Mesenchymal stem cell (in vitro differentiated cells and primary cell): ENCODE measurements at regions not wholly inside any gene's neighbourhood (a gene's known extent, or its start where the extent isn't known, plus 50 kb on each side); places are given as distances from the start of the nearest gene placed in this dataset.

Experiments used
- DNase-seq: peaks from one replicate; pipeline ENCODE4 v3.0.0-alpha.2; 2013
- H2AFZ ChIP-seq: one replicate; pipeline ENCODE4 v1.6.1; 2013; ENCODE audit warnings: low read depth, mild to moderate bottlenecking, control low read depth, inconsistent platforms, low read length, moderate library complexity
- H2AK5ac ChIP-seq: 2 replicates; pipeline ENCODE4 v1.6.1; 2013; ENCODE audit warnings: low read length, moderate library complexity, mild to moderate bottlenecking, inconsistent platforms; ENCODE audit not compliant: severe bottlenecking
- H2BK120ac ChIP-seq: one replicate; pipeline ENCODE4 v1.6.1; 2013; ENCODE audit warnings: low read depth, mild to moderate bottlenecking, inconsistent platforms, low read length, moderate library complexity
- H2BK12ac ChIP-seq, 2 experiments: one replicate each; pipeline ENCODE4 v1.6.1; 2013; ENCODE audit warnings: inconsistent platforms in 2 of 2, low read length in 2 of 2, mild to moderate bottlenecking in 2 of 2, moderate library complexity in 2 of 2, control low read depth in 1 of 2
- H2BK15ac ChIP-seq: one replicate; pipeline ENCODE4 v1.6.1; 2013; ENCODE audit warnings: mild to moderate bottlenecking, low read depth, inconsistent platforms; ENCODE audit not compliant: poor library complexity, severe bottlenecking
- H2BK5ac ChIP-seq: 2 replicates; pipeline ENCODE4 v1.6.1; 2013; ENCODE audit warnings: low read depth, mild to moderate bottlenecking, low read length, control low read depth, inconsistent platforms; ENCODE audit not compliant: poor library complexity, severe bottlenecking
- H3K14ac ChIP-seq, 2 experiments: one replicate each; pipeline ENCODE4 v1.6.1; 2013; ENCODE audit warnings: inconsistent platforms in 2 of 2, low read length in 2 of 2, control low read depth in 1 of 2, mild to moderate bottlenecking in 1 of 2, moderate library complexity in 1 of 2
- H3K18ac ChIP-seq, 2 experiments: one replicate each; pipeline ENCODE4 v1.6.1; 2013; ENCODE audit warnings: inconsistent platforms in 2 of 2, low read length in 2 of 2, control low read depth in 1 of 2, low read depth in 1 of 2, mild to moderate bottlenecking in 1 of 2
- H3K23ac ChIP-seq, 2 experiments: one replicate each; pipeline ENCODE4 v1.6.1; 2013; ENCODE audit warnings: inconsistent platforms in 2 of 2, low read length in 2 of 2, mild to moderate bottlenecking in 2 of 2, moderate library complexity in 2 of 2, control low read depth in 1 of 2
- H3K27ac ChIP-seq: 2 replicates; pipeline ENCODE4 v1.5.1; 2013; ENCODE audit warnings: mild to moderate bottlenecking, moderate library complexity, low read length, control low read depth, inconsistent platforms; ENCODE audit not compliant: poor library complexity, severe bottlenecking
- H3K27me3 ChIP-seq, 2 experiments: 2 replicates each; pipeline versions ENCODE4 v1.6.1 to v1.7.0; 2013; ENCODE audit warnings: low read length in 2 of 2, mild to moderate bottlenecking in 2 of 2, moderate library complexity in 2 of 2, control low read depth in 1 of 2, inconsistent platforms in 1 of 2; ENCODE audit not compliant: control insufficient read depth in 1 of 2, insufficient read depth in 1 of 2
- H3K36me3 ChIP-seq, 2 experiments: 2 replicates each; pipeline versions ENCODE4 v1.6.1 to v1.7.0; 2013; ENCODE audit warnings: low read length in 2 of 2, control low read depth in 1 of 2, inconsistent platforms in 1 of 2, low read depth in 1 of 2, mild to moderate bottlenecking in 1 of 2; ENCODE audit not compliant: insufficient read depth in 2 of 2, control insufficient read depth in 1 of 2
- H3K4ac ChIP-seq, 2 experiments: one replicate each; pipeline ENCODE4 v1.6.1; 2013; ENCODE audit warnings: inconsistent platforms in 2 of 2, low read length in 2 of 2, mild to moderate bottlenecking in 2 of 2, moderate library complexity in 2 of 2, control low read depth in 1 of 2, low read depth in 1 of 2
- H3K4me1 ChIP-seq: 2 replicates; pipeline ENCODE4 v1.6.1; 2013; ENCODE audit warnings: low read depth, low read length, control low read depth; ENCODE audit not compliant: control insufficient read depth, insufficient read depth
- H3K4me2 ChIP-seq: 2 replicates; pipeline ENCODE4 v1.6.1; 2013; ENCODE audit warnings: low read length, mild to moderate bottlenecking, inconsistent platforms; ENCODE audit not compliant: poor library complexity, severe bottlenecking
- H3K4me3 ChIP-seq, 2 experiments: 2 replicates each; pipeline versions ENCODE4 v1.5.1 to v1.7.0; 2013; ENCODE audit warnings: low read length in 2 of 2, mild to moderate bottlenecking in 2 of 2, control low read depth in 1 of 2, low read depth in 1 of 2; ENCODE audit not compliant: insufficient read depth in 1 of 2
- H3K79me1 ChIP-seq: replicated peaks from 2 replicates; pipeline ENCODE4 v1.6.1; 2013; ENCODE audit warnings: mild to moderate bottlenecking, control low read depth, low read length, inconsistent platforms; ENCODE audit not compliant: poor library complexity, severe bottlenecking
- H3K9ac ChIP-seq: 2 replicates; pipeline ENCODE4 v1.7.0; 2013; ENCODE audit warnings: mild to moderate bottlenecking, low read length, moderate library complexity
- H3K9me3 ChIP-seq: 2 replicates; pipeline ENCODE4 v1.7.0; 2013; ENCODE audit warnings: mild to moderate bottlenecking, low read length; ENCODE audit not compliant: control insufficient read depth
- H4K8ac ChIP-seq: one replicate; pipeline ENCODE4 v1.6.1; 2013; ENCODE audit warnings: inconsistent platforms, mild to moderate bottlenecking, low read length, moderate library complexity
- H4K91ac ChIP-seq: one replicate; pipeline ENCODE4 v1.6.1; 2013; ENCODE audit warnings: mild to moderate bottlenecking, low read length, inconsistent platforms
- WGBS: methylation state at CpG from one replicate; pipeline ENCODE4 v1.1.7; 2013; ENCODE audit warnings: mixed read lengths; 5-methylcytosine and 5-hydroxymethylcytosine counted together

DNA sequence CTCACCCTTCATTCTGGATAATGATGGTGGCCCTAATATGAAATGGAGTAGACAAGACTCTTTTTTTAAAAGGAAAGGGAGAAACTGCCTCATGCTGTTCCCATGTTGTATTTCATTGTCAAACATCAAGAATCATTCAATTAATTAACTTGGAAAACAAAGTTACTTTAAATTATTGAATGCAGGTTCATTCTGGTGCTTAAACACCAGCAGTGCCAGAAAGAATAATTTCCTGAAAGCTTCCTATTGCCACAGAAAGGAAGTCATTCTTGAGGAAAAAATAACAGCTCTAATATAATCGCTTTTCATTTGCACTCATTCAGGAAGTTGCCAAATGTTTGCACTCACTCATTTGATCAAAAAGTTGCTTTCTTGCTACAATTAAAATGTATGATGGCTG is 497.1 kb upstream of the CDH11 start:
- no peak overlapping the region for H3K4me2 ChIP-seq
- no peak overlapping the region for H4K8ac ChIP-seq
- no peak overlapping the region for H3K4me3 ChIP-seq
- H2BK120ac ChIP-seq, result no peak overlapping the region
- H3K36me3 ChIP-seq, result no peaks in the 10 kb centered on the region
- H3K9ac ChIP-seq, result no peak overlapping the region
- no peak overlapping the region for H2AFZ ChIP-seq
- H3K23ac ChIP-seq, result no peak overlapping the region
- no peak overlapping the region for H3K18ac ChIP-seq
- H2BK5ac ChIP-seq, result no peak overlapping the region
- H2BK15ac ChIP-seq, result no peak overlapping the region
- H3K9me3 ChIP-seq, result no peaks in the 10 kb centered on the region
- no peak for DNase-seq
- no peak overlapping the region for H3K27ac ChIP-seq
- no peaks in the 10 kb centered on the region for H3K79me1 ChIP-seq
- no peaks in the 10 kb centered on the region for H3K4me1 ChIP-seq
- no peak overlapping the region for H2BK12ac ChIP-seq
- H2AK5ac ChIP-seq, result no peak overlapping the region
- H3K14ac ChIP-seq, result no peak overlapping the region
- WGBS, result 57% methylated on average over 1 of the region's 1 CpG
- H4K91ac ChIP-seq, result no peak overlapping the region
- H3K27me3 ChIP-seq, result peaks cover 0 to 11% of the 10 kb centered on the region in 2 experiments
- no peak overlapping the region for H3K4ac ChIP-seq

DNA sequence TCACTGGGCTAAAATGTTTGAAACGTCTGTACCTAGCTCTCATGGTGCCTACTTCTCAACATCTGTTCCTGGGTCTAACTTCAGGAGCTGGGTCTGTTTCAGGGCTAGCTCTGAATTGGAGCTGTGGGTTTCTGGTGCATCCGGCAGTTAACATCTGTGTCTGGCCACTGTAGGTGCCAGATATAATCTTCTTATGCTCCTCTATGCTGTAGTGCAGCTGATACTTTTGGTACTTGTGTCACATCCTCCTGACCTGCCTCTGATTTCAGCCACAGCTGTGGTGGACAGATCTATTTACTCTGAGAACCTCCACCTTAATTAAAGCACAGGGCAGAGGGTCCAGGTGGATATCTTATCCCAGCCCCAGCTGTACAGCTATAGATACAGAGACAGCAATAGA is 496.5 kb upstream of the CDH11 start:
- no peak for DNase-seq
- H3K9ac ChIP-seq, result no peak overlapping the region
- H2AFZ ChIP-seq, result no peak overlapping the region
- H2BK12ac ChIP-seq, result no peak overlapping the region
- 94% methylated on average over 2 of the region's 2 CpGs for WGBS
- H3K4me2 ChIP-seq, result no peak overlapping the region
- no peak overlapping the region for H4K8ac ChIP-seq
- no peaks in the 10 kb centered on the region for H3K4me1 ChIP-seq
- no peak overlapping the region for H2BK5ac ChIP-seq
- no peak overlapping the region for H3K4me3 ChIP-seq
- H2BK120ac ChIP-seq, result no peak overlapping the region
- no peak overlapping the region for H4K91ac ChIP-seq
- H3K18ac ChIP-seq, result no peak overlapping the region
- H2AK5ac ChIP-seq, result no peak overlapping the region
- H3K4ac ChIP-seq, result no peak overlapping the region
- H3K27ac ChIP-seq, result no peak overlapping the region
- H3K23ac ChIP-seq, result no peak overlapping the region
- H3K79me1 ChIP-seq, result no peaks in the 10 kb centered on the region
- peaks cover 0 to 7% of the 10 kb centered on the region in 2 experiments for H3K27me3 ChIP-seq
- no peaks in the 10 kb centered on the region for H3K36me3 ChIP-seq
- H2BK15ac ChIP-seq, result no peak overlapping the region
- H3K9me3 ChIP-seq, result no peaks in the 10 kb centered on the region
- no peak overlapping the region for H3K14ac ChIP-seq

DNA sequence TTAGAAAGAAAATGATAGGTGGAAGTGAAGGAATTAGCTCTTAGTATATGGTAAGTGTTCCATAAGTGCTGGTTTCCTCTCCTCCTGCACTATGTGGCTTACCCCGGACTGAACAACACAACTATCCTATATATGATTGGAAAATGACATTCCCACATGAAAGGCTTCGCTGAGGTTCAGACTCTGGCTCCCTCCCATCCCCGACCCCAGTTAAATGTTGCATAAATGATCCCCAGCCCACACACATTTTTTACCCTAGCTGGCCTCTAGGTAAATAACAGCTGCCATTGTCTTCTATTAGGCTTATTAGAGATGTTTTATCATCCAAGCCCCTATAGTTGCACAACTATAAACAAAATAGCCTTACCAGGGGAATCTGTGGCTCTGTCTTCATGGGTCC is 495.6 kb upstream of the CDH11 start:
- H4K8ac ChIP-seq, result no peak overlapping the region
- H3K18ac ChIP-seq, result no peak overlapping the region
- H3K27me3 ChIP-seq, result no peaks in the 10 kb centered on the region
- no peak overlapping the region for H2AFZ ChIP-seq
- H4K91ac ChIP-seq, result no peak overlapping the region
- H3K4ac ChIP-seq, result no peak overlapping the region
- no peaks in the 10 kb centered on the region for H3K9me3 ChIP-seq
- no peak overlapping the region for H2BK120ac ChIP-seq
- H3K9ac ChIP-seq, result no peak overlapping the region
- no peaks in the 10 kb centered on the region for H3K4me1 ChIP-seq
- H3K36me3 ChIP-seq, result no peaks in the 10 kb centered on the region
- 82% methylated on average over 3 of the region's 3 CpGs for WGBS
- H3K4me2 ChIP-seq, result no peak overlapping the region
- H2BK12ac ChIP-seq, result no peak overlapping the region
- no peak overlapping the region for H3K14ac ChIP-seq
- H2BK5ac ChIP-seq, result no peak overlapping the region
- DNase-seq, result no peak
- no peak overlapping the region for H3K4me3 ChIP-seq
- no peak overlapping the region for H2AK5ac ChIP-seq
- H3K27ac ChIP-seq, result no peak overlapping the region
- H3K79me1 ChIP-seq, result no peaks in the 10 kb centered on the region
- H3K23ac ChIP-seq, result no peak overlapping the region
- H2BK15ac ChIP-seq, result no peak overlapping the region

DNA sequence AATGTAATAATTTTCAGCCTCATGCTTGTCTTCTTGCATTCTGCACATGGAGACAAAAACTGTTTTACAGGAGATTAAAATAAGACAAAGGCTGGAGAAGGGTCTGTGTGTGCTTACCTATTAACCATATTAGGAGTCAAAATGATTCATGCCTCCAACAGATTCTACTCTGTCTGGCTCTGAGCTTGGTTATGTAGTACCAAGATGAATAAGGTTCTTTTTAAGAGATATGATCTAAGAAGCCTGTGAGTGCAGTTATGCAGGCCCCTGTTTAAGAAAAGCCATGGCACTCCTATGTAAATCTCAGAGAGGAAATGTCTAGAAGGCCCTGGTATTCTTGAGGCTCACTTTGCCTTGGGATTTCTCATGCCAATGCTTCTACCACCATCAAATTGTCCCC is 486.6 kb upstream of the CDH11 start:
- no peak overlapping the region for H3K18ac ChIP-seq
- H3K36me3 ChIP-seq, result no peaks in the 10 kb centered on the region
- H3K4me2 ChIP-seq, result no peak overlapping the region
- no peak overlapping the region for H4K91ac ChIP-seq
- no peak overlapping the region for H2BK15ac ChIP-seq
- H2AFZ ChIP-seq, result no peak overlapping the region
- H2BK120ac ChIP-seq, result no peak overlapping the region
- H2BK5ac ChIP-seq, result no peak overlapping the region
- no peak overlapping the region for H3K23ac ChIP-seq
- H3K4ac ChIP-seq, result no peak overlapping the region
- H3K4me3 ChIP-seq, result no peak overlapping the region
- H4K8ac ChIP-seq, result no peak overlapping the region
- H3K4me1 ChIP-seq, result no peaks in the 10 kb centered on the region
- H3K79me1 ChIP-seq, result no peaks in the 10 kb centered on the region
- no peak overlapping the region for H3K27ac ChIP-seq
- H3K9me3 ChIP-seq, result no peaks in the 10 kb centered on the region
- H2BK12ac ChIP-seq, result no peak overlapping the region
- no peak overlapping the region for H3K14ac ChIP-seq
- no peak overlapping the region for H3K9ac ChIP-seq
- H2AK5ac ChIP-seq, result no peak overlapping the region
- no peak for DNase-seq
- no peaks in the 10 kb centered on the region for H3K27me3 ChIP-seq
